Activated CD4-positive, alpha-beta T cell treated with anti-CD3 and anti-CD28 coated beads, Interleukin-2, amount 10 ng/mL, durations not matched to agents 24 days and 14 days (primary cell): ENCODE measurements at regions not wholly inside any gene's neighbourhood (a gene's known extent, or its start where the extent isn't known, plus 50 kb on each side); places are given as distances from the start of the nearest gene placed in this dataset.
A peak's percentile ranks its signal among the peaks of the same experiment; 100 is the strongest.

Experiments used
- DNase-seq: peaks from one replicate; pipeline ENCODE4 v3.0.0; 2022
- H3K27ac Mint-ChIP-seq: one replicate; pipeline ENCODE4 v1.8.0; 2022; ENCODE audit warnings: mild to moderate bottlenecking, mixed read lengths
- H3K27me3 Mint-ChIP-seq: one replicate; pipeline ENCODE4 v1.8.0; 2022; ENCODE audit warnings: mixed read lengths
- H3K36me3 Mint-ChIP-seq: one replicate; pipeline ENCODE4 v1.8.0; 2022; ENCODE audit warnings: low read depth, mild to moderate bottlenecking, mixed read lengths
- H3K4me1 Mint-ChIP-seq: one replicate; pipeline ENCODE4 v1.8.0; 2021; ENCODE audit warnings: mixed read lengths
- H3K4me3 Mint-ChIP-seq: one replicate; pipeline ENCODE4 v1.8.0; 2022; ENCODE audit warnings: mild to moderate bottlenecking, moderate library complexity, mixed read lengths
- H3K9me3 Mint-ChIP-seq: one replicate; pipeline ENCODE4 v1.8.0; 2021; ENCODE audit warnings: mixed read lengths
- intact Hi-C: fragments of 100-400 bp; cut with micrococcal nuclease; formaldehyde crosslinking; loops from one replicate; pipeline ENCODE4 v1.15.1; 2023

DNA sequence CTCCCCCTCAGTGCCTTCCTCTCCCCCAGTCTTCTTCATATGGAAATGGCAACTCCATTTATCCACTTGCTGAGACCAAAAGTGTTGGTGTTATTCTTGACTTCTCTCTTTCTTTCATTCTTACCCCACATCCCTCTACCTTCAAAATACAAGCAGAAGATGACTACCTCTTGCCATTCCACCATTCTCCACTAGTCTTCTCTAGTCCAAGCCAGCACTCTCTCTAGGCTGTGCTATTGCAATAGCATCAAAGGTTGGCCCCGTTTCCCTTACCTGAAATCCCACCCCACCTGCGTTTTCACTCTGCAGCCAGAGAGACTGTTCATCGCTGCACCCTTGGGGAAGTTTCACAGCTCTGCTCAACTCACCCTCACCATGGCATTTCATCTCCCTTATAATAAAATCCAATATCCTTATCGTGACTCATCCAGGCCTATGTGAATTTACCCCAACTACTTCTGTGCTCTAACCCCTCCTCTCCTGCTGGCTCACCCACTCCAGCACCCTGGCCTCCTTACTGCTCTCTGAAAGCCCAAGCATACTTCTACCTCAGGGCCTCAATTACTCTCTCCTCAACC is 109.1 kb downstream of the LSM5 start:
- intact Hi-C loops, result no loop called here
- peaks cover 3% of the 10 kb centered on the region for H3K27me3 Mint-ChIP-seq
- DNase-seq, result no peak
- no peaks in the 10 kb centered on the region for H3K36me3 Mint-ChIP-seq
- H3K27ac Mint-ChIP-seq, result no peak overlapping the region
- H3K9me3 Mint-ChIP-seq, result no peaks in the 10 kb centered on the region
- no peaks in the 10 kb centered on the region for H3K4me1 Mint-ChIP-seq
- H3K4me3 Mint-ChIP-seq, result no peak overlapping the region

DNA sequence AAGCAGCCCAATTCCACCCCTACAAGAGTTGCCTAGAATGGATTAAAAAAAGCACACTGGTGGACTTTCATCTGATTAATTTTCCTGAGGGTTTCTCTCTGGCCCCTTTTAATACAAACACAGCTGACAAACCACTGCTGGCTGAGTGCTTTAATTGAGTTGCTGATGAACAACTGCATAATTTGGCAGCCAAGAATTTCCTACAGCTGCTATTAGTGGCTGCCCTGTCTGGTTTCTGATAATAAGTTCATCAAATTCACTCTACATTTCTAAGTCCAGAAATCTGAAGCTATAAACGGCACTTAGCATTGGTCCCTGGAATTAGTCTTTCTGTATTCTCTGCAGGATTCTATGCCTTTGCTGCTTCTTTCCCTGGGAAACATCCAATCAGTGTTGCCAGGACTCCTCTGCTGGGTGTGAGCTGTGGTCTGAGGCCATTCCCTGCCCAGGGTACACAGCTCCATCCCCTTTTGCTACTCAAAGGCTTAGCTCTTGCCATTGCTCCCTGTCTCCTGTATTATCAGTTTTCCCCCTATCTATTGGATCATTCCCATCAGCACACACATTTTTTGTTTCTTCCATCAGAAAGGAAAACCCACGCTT is 110.6 kb downstream of the LSM5 start:
- intact Hi-C loops, result no loop called here
- no peak overlapping the region for H3K4me3 Mint-ChIP-seq

DNA sequence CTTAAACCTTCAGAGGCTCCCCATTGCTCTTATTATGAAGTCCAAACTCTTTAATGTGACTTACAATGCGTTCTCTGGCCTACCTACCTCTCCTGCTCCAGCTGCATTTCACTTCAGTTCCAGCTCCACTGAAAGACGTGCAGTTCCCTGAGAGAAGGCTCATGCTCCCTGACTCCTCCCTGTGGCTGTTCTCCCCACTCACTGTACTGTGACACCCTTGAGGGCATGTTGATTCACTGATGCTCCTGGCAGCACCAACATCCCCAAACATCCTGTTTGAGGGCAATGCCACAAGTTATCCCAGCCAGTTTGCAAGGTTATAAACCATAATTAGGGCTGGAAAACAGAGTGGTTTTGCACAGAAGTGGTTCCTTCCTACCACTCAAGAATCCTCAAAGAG is 111.2 kb downstream of the LSM5 start:
- no peak overlapping the region for H3K27ac Mint-ChIP-seq
- intact Hi-C loops, result no loop called here
- no peaks in the 10 kb centered on the region for H3K36me3 Mint-ChIP-seq
- no peaks in the 10 kb centered on the region for H3K9me3 Mint-ChIP-seq
- no peaks in the 10 kb centered on the region for H3K4me1 Mint-ChIP-seq
- H3K4me3 Mint-ChIP-seq, result no peak overlapping the region
- DNase-seq, result no peak
- H3K27me3 Mint-ChIP-seq, result no peaks in the 10 kb centered on the region

More for the DNA sequence above, 110.6 kb downstream of the LSM5 start:
- no peaks in the 10 kb centered on the region for H3K9me3 Mint-ChIP-seq
- H3K36me3 Mint-ChIP-seq, result no peaks in the 10 kb centered on the region
- H3K27ac Mint-ChIP-seq, result no peak overlapping the region
- H3K4me1 Mint-ChIP-seq, result no peaks in the 10 kb centered on the region
- no peak for DNase-seq
- no peaks in the 10 kb centered on the region for H3K27me3 Mint-ChIP-seq

DNA sequence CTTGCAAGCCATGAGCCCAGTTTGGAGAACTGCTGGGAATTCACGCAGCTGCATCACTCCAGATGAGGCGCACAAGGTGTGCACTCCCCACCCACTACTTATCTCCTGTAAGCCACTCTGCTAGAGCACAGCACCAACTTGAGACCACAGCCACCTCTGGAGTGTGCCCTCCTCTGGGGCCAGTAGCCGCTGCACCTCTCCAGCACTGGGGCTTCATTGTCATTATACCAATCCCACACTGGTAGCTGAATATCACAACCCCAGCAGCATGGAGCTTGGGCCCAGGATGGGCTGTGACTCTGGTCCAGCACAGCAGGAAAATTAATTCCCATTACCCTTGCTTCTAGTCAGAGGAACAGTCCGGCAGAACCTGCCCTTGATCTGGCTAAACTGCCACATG is 125.6 kb downstream of the LSM5 start:
- no peak overlapping the region for H3K4me3 Mint-ChIP-seq
- intact Hi-C loops, result no loop called here
- no peaks in the 10 kb centered on the region for H3K4me1 Mint-ChIP-seq
- no peaks in the 10 kb centered on the region for H3K36me3 Mint-ChIP-seq
- no peaks in the 10 kb centered on the region for H3K27me3 Mint-ChIP-seq
- peaks cover 5% of the 10 kb centered on the region for H3K9me3 Mint-ChIP-seq
- no peak for DNase-seq
- no peak overlapping the region for H3K27ac Mint-ChIP-seq

DNA sequence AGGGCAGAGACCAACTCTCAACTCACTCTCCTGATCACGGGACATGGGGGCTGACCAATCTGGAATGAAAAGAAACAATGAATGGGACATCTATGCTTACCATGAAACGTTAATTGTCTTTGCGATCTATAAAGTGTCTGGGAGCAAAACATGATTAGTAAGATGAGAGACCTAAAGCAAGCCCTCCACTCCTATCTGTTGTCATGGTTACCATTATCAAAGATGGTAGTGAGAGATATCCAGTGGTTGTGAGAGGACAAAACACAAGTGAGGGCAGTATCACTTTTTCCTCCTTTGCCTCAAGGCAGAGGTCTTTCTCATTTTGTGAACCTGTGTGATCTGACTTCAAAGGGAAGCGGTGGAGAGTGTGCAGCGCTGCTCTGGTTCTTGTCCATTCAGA is 130.1 kb downstream of the LSM5 start:
- no peak for DNase-seq
- no peak overlapping the region for H3K4me3 Mint-ChIP-seq
- H3K36me3 Mint-ChIP-seq, result no peaks in the 10 kb centered on the region
- no peaks in the 10 kb centered on the region for H3K4me1 Mint-ChIP-seq
- no peak overlapping the region for H3K27ac Mint-ChIP-seq
- H3K9me3 Mint-ChIP-seq, result no peaks in the 10 kb centered on the region
- intact Hi-C loops, result no loop called here
- H3K27me3 Mint-ChIP-seq, result peaks cover 1% of the 10 kb centered on the region

DNA sequence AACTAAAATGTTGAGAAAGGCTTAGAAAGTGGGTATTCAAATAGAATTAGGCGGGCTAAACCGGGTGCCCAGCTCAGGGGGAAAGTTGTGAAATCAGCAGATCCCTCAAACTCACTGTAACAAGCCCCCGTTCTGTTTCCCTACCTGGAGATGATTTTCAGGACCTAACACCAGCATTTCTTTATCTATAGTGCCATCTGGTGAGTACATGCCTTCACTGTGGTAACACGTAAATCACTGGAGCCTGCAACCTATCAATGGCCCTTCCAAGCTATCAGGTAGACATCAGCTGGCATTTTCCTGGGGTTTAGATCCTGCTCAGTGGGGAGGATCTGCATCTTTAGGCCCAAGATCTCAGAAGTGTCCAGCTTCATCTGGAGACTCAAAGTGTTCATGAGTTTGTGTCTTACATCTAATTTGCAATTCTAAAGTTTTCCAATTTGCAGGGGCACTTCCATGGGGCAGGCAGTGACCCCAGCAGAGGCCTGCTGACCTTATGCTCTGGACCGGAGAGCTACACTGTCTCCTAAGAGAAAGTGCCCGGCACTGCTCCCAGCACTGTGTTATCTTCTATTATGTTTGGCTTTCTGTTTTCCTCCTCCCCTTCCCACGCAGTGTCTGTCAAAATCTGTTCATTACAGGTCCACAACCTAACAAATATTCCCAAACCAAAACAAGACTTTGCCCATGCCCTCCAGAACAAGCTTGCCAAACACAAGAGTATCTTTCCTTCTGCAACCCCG is 132.5 kb downstream of the LSM5 start:
- H3K27ac Mint-ChIP-seq, result no peak overlapping the region
- no peak overlapping the region for H3K4me3 Mint-ChIP-seq
- DNase-seq, result no peak
- H3K36me3 Mint-ChIP-seq, result no peaks in the 10 kb centered on the region
- no peaks in the 10 kb centered on the region for H3K4me1 Mint-ChIP-seq
- intact Hi-C loops, result no loop called here
- H3K9me3 Mint-ChIP-seq, result no peaks in the 10 kb centered on the region
- H3K27me3 Mint-ChIP-seq, result peaks cover 1% of the 10 kb centered on the region

DNA sequence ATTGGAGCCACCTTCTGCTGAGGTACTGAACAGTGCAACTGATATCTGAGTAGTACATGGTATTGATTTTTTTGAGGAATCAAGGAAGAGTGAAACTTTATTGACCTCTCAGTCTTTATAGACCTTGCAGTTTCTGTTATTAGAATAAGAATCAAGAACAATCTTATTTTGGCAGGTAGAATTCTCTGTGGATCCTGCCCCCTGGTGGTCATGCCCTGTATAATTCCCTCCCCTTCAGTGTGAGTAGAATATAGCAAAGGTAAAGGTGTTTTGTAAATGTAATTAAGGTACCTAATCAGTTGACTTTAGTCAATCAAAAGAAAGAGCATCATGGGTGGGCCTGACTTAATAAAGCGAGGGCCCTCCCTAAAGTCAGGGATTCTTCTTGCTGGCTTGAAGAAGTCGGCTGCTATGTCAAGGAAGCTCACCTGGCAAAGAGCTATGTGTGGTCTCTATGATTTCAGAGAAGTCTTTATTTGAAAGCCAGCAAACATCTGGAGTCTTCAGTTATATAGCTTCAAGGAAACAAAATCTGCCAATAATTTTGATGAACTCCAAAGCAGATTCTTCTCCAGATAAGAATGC is 142.8 kb downstream of the LSM5 start:
- H3K27ac Mint-ChIP-seq, result no peak overlapping the region
- no peaks in the 10 kb centered on the region for H3K27me3 Mint-ChIP-seq
- H3K36me3 Mint-ChIP-seq, result no peaks in the 10 kb centered on the region
- H3K4me3 Mint-ChIP-seq, result no peak overlapping the region
- H3K4me1 Mint-ChIP-seq, result no peaks in the 10 kb centered on the region
- no peaks in the 10 kb centered on the region for H3K9me3 Mint-ChIP-seq
- peak; percentile 73 for DNase-seq
- intact Hi-C loops, result loop anchor here (2.0 kb wide), 1 partner anchor 137 kb away; no protein-coding TSS in a partner anchor

DNA sequence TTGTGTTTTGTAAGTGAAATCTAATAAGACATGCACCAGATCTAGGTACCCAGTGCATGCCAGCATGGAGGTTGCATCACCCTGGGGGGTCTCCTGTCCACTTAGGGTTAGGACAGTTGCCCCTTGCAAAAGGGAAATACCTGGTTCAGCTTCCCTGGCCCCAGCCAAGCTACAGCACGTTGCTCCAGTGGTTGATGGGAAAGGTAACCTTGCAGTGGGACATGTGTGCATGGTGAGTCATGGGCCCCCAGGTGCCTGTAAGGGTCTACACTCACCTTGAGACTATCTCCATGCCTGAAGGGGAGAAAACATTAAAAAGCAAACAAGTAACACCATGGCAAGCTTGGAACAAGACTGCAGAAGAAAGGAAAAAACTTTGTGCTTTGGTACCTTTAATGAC is 143.9 kb downstream of the LSM5 start:
- Mint-ChIP-seq H3K9me3 (no peaks in the 10 kb centered on the region), H3K4me1 (no peaks in the 10 kb centered on the region), H3K27me3 (no peaks in the 10 kb centered on the region), H3K36me3 (no peaks in the 10 kb centered on the region), H3K4me3 (no peak overlapping the region), H3K27ac (no peak overlapping the region)
- DNase-seq, result no peak
- intact Hi-C loops, result loop anchor here (2.0 kb wide), 1 partner anchor 135 kb away; no protein-coding TSS in a partner anchor

DNA sequence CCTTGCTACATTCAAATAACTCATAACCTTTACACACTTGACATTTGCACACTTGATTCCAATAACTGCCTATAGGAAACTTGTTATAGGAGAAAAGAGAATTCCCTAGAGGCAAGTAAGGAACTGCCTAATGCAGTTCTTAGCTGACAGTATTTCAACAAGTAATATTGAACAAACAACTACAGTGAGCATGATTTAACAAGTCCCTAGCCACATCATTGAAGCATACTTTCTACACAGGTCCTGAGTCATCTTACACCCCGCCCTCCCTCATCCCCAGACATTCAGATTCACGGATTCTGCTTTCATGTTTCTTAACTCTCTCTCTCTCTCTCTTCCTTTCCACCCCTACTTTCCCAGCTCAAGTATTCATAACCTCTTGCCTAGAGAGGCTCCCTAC is 153.5 kb downstream of the LSM5 start:
- H3K27me3 Mint-ChIP-seq, result no peaks in the 10 kb centered on the region
- H3K27ac Mint-ChIP-seq, result no peak overlapping the region
- no peak for DNase-seq
- H3K36me3 Mint-ChIP-seq, result no peaks in the 10 kb centered on the region
- no peaks in the 10 kb centered on the region for H3K9me3 Mint-ChIP-seq
- no peaks in the 10 kb centered on the region for H3K4me1 Mint-ChIP-seq
- intact Hi-C loops, result no loop called here
- no peak overlapping the region for H3K4me3 Mint-ChIP-seq

DNA sequence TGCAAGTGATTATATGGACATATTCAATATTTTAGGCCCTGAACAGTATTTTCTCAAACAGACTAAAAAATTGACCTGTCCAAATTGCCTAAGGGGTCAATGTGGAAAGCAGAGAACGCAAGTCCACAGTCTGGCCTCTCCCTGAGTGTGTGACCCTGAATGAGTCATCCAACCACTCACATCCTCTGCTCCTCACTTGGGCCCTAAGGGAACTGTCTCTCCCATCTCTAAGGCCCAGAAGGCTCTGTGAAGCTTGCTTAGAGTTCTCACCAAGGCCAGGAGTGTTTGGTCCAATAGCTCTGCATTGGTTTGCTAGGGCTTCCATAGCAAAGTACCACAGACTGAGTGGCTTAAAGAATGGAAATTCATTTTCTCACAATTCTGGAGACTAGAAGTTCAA is 155.1 kb downstream of the LSM5 start:
- H3K27me3 Mint-ChIP-seq, result no peaks in the 10 kb centered on the region
- no peak overlapping the region for H3K4me3 Mint-ChIP-seq
- no peaks in the 10 kb centered on the region for H3K4me1 Mint-ChIP-seq
- peaks cover 7% of the 10 kb centered on the region for H3K9me3 Mint-ChIP-seq
- intact Hi-C loops, result no loop called here
- no peak overlapping the region for H3K27ac Mint-ChIP-seq
- DNase-seq, result no peak
- no peaks in the 10 kb centered on the region for H3K36me3 Mint-ChIP-seq

DNA sequence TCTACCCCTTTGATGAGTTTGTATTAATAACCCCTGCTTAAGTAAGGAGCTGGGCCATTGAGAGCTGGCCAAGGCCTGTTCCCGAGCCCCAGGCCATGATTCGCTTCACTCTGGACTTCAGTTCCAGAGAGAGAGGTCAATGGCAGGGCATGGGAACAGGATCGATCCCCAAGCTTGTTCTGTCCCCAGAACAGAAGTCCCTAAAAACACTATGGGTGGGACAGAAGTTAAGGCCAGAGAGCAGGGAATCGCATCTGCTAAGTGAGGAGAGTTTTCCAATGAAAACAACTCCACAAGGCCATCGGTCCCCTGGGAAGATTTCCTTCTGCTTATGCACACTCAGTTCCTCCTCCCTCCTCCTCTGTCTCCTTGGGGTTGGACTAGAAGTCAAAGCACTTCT is 159.6 kb downstream of the LSM5 start:
- no peak overlapping the region for H3K4me3 Mint-ChIP-seq
- H3K27me3 Mint-ChIP-seq, result no peaks in the 10 kb centered on the region
- DNase-seq, result no peak
- no peak overlapping the region for H3K27ac Mint-ChIP-seq
- H3K4me1 Mint-ChIP-seq, result no peaks in the 10 kb centered on the region
- H3K36me3 Mint-ChIP-seq, result no peaks in the 10 kb centered on the region
- peaks cover 7% of the 10 kb centered on the region for H3K9me3 Mint-ChIP-seq
- intact Hi-C loops, result no loop called here

DNA sequence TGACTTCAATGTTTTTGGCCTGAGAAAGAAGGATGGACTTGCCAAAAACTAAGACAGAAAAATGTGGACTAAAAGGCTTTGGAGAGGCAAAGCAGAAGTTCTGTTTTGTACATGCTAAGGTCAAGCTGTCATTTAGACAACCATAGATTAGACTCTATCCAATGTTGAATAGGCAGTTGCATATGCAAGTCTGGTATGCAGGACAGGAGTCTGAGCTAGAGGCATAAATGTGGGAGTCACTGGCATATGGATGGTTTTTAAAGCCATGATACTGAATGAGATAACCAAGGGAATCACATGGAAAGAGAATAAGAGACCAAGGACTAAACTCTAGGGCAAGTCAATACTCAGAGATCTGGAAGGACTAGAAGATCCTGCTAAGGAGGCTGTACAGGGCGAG is 164.1 kb downstream of the LSM5 start:
- no peaks in the 10 kb centered on the region for H3K36me3 Mint-ChIP-seq
- no peak overlapping the region for H3K27ac Mint-ChIP-seq
- H3K9me3 Mint-ChIP-seq, result peaks cover under 1% of the 10 kb centered on the region
- intact Hi-C loops, result no loop called here
- H3K27me3 Mint-ChIP-seq, result no peaks in the 10 kb centered on the region
- no peak for DNase-seq
- no peaks in the 10 kb centered on the region for H3K4me1 Mint-ChIP-seq
- no peak overlapping the region for H3K4me3 Mint-ChIP-seq

DNA sequence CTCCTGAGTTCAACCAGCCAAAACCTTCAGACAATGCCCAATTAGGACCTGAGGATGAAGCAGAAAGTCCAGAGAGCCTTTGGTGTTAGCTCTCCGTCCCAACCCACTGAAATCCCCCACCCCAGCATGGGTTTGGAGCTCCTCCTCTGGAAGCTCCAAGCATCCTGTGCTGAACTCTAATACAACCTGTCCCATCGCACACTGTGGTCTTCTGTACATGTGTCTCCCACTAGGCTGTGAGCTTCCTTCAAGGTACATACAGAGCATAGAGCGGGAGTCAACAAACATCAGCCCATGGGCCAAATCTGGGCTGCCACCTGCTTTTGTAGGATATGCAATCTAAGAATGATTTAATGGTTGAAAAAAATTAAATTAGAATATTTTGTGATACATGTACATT is 166.5 kb downstream of the LSM5 start:
- Mint-ChIP-seq H3K4me1 (no peaks in the 10 kb centered on the region), H3K9me3 (no peaks in the 10 kb centered on the region), H3K27ac (no peak overlapping the region), H3K36me3 (no peaks in the 10 kb centered on the region), H3K4me3 (no peak overlapping the region), H3K27me3 (peaks cover 4% of the 10 kb centered on the region)
- intact Hi-C loops, result no loop called here
- DNase-seq, result no peak

DNA sequence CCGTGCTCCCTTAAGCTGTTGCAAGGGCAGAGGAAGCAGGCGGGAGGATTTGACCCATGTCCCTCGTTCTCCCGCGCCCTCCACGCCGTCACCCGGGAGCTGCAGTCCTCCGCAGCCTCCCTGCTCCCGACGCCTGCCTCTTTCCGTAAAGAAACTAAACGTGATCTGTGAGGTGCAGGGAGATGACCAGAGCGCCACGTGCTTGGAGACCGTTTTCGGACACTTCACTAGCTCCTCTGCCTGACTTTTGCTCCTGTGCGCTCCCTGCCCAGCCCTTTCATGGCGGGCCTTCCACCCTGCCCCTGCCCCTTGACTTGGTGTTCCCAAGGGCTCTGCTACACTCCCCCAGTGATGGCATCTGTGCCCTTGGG is 171.2 kb downstream of the LSM5 start:
- H3K36me3 Mint-ChIP-seq, result no peaks in the 10 kb centered on the region
- DNase-seq, result no peak
- intact Hi-C loops, result no loop called here
- H3K27me3 Mint-ChIP-seq, result peaks cover 11% of the 10 kb centered on the region
- H3K9me3 Mint-ChIP-seq, result no peaks in the 10 kb centered on the region
- no peak overlapping the region for H3K4me3 Mint-ChIP-seq
- H3K27ac Mint-ChIP-seq, result no peak overlapping the region
- no peaks in the 10 kb centered on the region for H3K4me1 Mint-ChIP-seq
